ENCODE measurements at regions not wholly inside any gene's neighbourhood (a gene's known extent, or its start where the extent isn't known, plus 50 kb on each side); places are given as distances from the start of the nearest gene placed in this dataset.

DNA sequence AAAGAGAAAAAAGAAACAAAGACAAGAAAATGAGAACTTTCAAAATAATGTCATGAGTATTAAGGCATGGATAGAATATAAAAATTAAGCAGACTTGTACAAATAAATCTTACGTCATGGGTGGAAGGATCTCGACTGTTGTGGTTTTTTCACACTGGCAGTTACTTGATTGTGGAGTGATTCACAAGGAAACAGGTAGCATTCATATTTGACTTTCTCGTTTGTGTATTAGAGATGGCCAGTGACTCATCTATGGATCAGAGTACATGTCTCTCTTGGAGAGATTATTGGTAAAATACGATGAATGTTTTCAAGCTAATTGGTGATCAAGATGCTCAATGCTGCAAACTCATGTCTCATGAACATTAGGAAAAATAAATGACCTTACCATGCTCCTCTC lies 564.3 kb downstream of the GATA3 start:
- H3K27me3 ChIP-seq (ENCODE audit: insufficient read depth, low read length): no peaks in the 10 kb centered on the region
- H3K27ac ChIP-seq (ENCODE audit: low read depth, low read length): no peak overlapping the region
- peaks cover 9% of the 10 kb centered on the region for H3K4me1 Mint-ChIP-seq (ENCODE audit: low read depth, unreplicated experiment)
- H3K9ac ChIP-seq (ENCODE audit: low read length): no peak overlapping the region
- TF ChIP-seq, protein P1, sequence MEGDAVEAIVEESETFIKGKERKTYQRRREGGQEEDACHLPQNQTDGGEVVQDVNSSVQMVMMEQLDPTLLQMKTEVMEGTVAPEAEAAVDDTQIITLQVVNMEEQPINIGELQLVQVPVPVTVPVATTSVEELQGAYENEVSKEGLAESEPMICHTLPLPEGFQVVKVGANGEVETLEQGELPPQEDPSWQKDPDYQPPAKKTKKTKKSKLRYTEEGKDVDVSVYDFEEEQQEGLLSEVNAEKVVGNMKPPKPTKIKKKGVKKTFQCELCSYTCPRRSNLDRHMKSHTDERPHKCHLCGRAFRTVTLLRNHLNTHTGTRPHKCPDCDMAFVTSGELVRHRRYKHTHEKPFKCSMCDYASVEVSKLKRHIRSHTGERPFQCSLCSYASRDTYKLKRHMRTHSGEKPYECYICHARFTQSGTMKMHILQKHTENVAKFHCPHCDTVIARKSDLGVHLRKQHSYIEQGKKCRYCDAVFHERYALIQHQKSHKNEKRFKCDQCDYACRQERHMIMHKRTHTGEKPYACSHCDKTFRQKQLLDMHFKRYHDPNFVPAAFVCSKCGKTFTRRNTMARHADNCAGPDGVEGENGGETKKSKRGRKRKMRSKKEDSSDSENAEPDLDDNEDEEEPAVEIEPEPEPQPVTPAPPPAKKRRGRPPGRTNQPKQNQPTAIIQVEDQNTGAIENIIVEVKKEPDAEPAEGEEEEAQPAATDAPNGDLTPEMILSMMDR (IDR thresholded peaks at IDR 0.05; ENCODE audit: insufficient read depth, low read depth, low read length): no peak
- no peak for TF ChIP-seq EZH2 (IDR thresholded peaks at IDR 0.05; ENCODE audit: insufficient read depth, low read length)
- H3K36me3 Mint-ChIP-seq (ENCODE audit: low read depth, unreplicated experiment): no peaks in the 10 kb centered on the region
- no peaks in the 10 kb centered on the region for H3K4me1 ChIP-seq (ENCODE audit: insufficient read depth, low read length)
- H3K27ac Mint-ChIP-seq (ENCODE audit: unreplicated experiment): no peak overlapping the region
- DNase-seq (ENCODE audit: low read depth) (peak; percentile 6), FAIRE-seq (no peak)
- H2AFZ ChIP-seq (ENCODE audit: low read depth, low read length): no peak overlapping the region
- no peaks in the 10 kb centered on the region for H3K9me3 ChIP-seq (ENCODE audit: insufficient read depth, low read depth, low read length)
- no peak overlapping the region for H3K4me3 Mint-ChIP-seq (ENCODE audit: unreplicated experiment)
- H3K9me3 Mint-ChIP-seq (ENCODE audit: unreplicated experiment): peaks cover 2% of the 10 kb centered on the region
- no peaks in the 10 kb centered on the region for H4K20me1 ChIP-seq (ENCODE audit: insufficient read depth, low read length)
- no peaks in the 10 kb centered on the region for H3K36me3 ChIP-seq (ENCODE audit: insufficient read depth, low read length)
- no peak overlapping the region for H3K4me3 ChIP-seq (ENCODE audit: insufficient read depth, low read depth, low read length)
- H3K4me2 ChIP-seq (ENCODE audit: low read length): no peak overlapping the region
- no peaks in the 10 kb centered on the region for H3K79me2 ChIP-seq (ENCODE audit: insufficient read depth, low read length)
- H3K27me3 Mint-ChIP-seq (ENCODE audit: low read depth, unreplicated experiment): no peaks in the 10 kb centered on the region

DNA sequence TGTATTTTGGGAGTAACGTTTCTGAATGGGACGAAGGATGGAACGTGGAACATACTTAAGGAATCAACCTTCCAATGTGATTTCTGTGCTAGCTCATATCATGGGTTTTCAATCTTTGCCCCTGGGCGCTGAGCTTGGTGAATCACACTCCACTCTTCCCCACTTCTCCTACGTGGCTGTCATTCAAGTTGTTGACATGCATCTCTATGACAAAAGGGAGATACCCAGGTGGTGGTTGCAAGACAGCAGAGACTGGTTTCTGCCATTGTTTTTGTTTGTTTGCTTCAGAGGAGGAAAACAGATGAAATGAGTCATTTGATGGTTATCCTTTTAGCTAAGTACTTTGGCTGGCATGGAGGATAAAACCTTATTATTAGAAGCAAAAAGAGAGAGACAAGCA lies 573.9 kb downstream of the GATA3 start:
- no peaks in the 10 kb centered on the region for H3K4me1 Mint-ChIP-seq (ENCODE audit: low read depth, unreplicated experiment)
- H3K4me2 ChIP-seq (ENCODE audit: low read length): no peak overlapping the region
- no peaks in the 10 kb centered on the region for H3K79me2 ChIP-seq (ENCODE audit: insufficient read depth, low read length)
- no peaks in the 10 kb centered on the region for H3K4me1 ChIP-seq (ENCODE audit: insufficient read depth, low read length)
- no peaks in the 10 kb centered on the region for H4K20me1 ChIP-seq (ENCODE audit: insufficient read depth, low read length)
- no peaks in the 10 kb centered on the region for H3K9me3 ChIP-seq (ENCODE audit: insufficient read depth, low read depth, low read length)
- no peak overlapping the region for H3K4me3 ChIP-seq (ENCODE audit: insufficient read depth, low read depth, low read length)
- no peaks in the 10 kb centered on the region for H3K27me3 Mint-ChIP-seq (ENCODE audit: low read depth, unreplicated experiment)
- DNase-seq (ENCODE audit: low read depth) (no peak), FAIRE-seq (no peak)
- H3K9me3 Mint-ChIP-seq (ENCODE audit: unreplicated experiment): no peaks in the 10 kb centered on the region
- no peak overlapping the region for H3K27ac ChIP-seq (ENCODE audit: low read depth, low read length)
- H2AFZ ChIP-seq (ENCODE audit: low read depth, low read length): no peak overlapping the region
- TF ChIP-seq, protein P1 (IDR thresholded peaks at IDR 0.05; ENCODE audit: insufficient read depth, low read depth, low read length): no peak
- no peak for TF ChIP-seq EZH2 (IDR thresholded peaks at IDR 0.05; ENCODE audit: insufficient read depth, low read length)
- H3K36me3 ChIP-seq (ENCODE audit: insufficient read depth, low read length): no peaks in the 10 kb centered on the region
- no peaks in the 10 kb centered on the region for H3K36me3 Mint-ChIP-seq (ENCODE audit: low read depth, unreplicated experiment)
- H3K4me3 Mint-ChIP-seq (ENCODE audit: unreplicated experiment): no peak overlapping the region
- no peak overlapping the region for H3K9ac ChIP-seq (ENCODE audit: low read length)
- H3K27ac Mint-ChIP-seq (ENCODE audit: unreplicated experiment): no peak overlapping the region
- H3K27me3 ChIP-seq (ENCODE audit: insufficient read depth, low read length): no peaks in the 10 kb centered on the region

DNA sequence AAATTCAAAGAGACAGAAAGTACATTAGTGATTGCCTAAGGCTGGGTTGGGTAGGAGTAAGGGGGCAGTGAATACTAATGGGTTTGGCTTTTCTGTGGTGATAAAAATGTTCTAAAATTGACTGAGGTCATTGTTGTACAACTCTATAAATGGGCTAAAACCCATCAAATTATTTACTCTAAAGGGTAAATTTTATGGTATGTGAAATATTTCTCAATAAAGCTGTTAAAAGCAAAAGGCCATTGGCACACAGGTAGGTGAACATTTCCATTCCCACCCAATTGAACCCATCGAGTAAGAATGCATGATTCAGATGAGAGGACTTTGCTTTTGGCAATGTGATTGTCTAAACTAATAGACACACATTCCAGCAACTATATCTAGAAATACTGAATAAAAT lies 579.4 kb downstream of the GATA3 start:
- peaks cover 5% of the 10 kb centered on the region for H3K9me3 Mint-ChIP-seq (ENCODE audit: unreplicated experiment)
- H3K4me3 ChIP-seq (ENCODE audit: insufficient read depth, low read depth, low read length): no peak overlapping the region
- H3K4me1 ChIP-seq (ENCODE audit: insufficient read depth, low read length): no peaks in the 10 kb centered on the region
- H3K4me1 Mint-ChIP-seq (ENCODE audit: low read depth, unreplicated experiment): no peaks in the 10 kb centered on the region
- no peaks in the 10 kb centered on the region for H3K79me2 ChIP-seq (ENCODE audit: insufficient read depth, low read length)
- TF ChIP-seq, protein P1 (IDR thresholded peaks at IDR 0.05; ENCODE audit: insufficient read depth, low read depth, low read length): no peak
- TF ChIP-seq EZH2 (IDR thresholded peaks at IDR 0.05; ENCODE audit: insufficient read depth, low read length): no peak
- no peak overlapping the region for H3K4me3 Mint-ChIP-seq (ENCODE audit: unreplicated experiment)
- no peaks in the 10 kb centered on the region for H4K20me1 ChIP-seq (ENCODE audit: insufficient read depth, low read length)
- no peak overlapping the region for H2AFZ ChIP-seq (ENCODE audit: low read depth, low read length)
- no peak overlapping the region for H3K27ac Mint-ChIP-seq (ENCODE audit: unreplicated experiment)
- H3K4me2 ChIP-seq (ENCODE audit: low read length): no peak overlapping the region
- no peaks in the 10 kb centered on the region for H3K36me3 ChIP-seq (ENCODE audit: insufficient read depth, low read length)
- DNase-seq (ENCODE audit: low read depth): no peak
- H3K27me3 ChIP-seq (ENCODE audit: insufficient read depth, low read length): no peaks in the 10 kb centered on the region
- H3K27me3 Mint-ChIP-seq (ENCODE audit: low read depth, unreplicated experiment): no peaks in the 10 kb centered on the region
- no peak overlapping the region for H3K27ac ChIP-seq (ENCODE audit: low read depth, low read length)
- no peak for FAIRE-seq
- no peaks in the 10 kb centered on the region for H3K36me3 Mint-ChIP-seq (ENCODE audit: low read depth, unreplicated experiment)
- no peak overlapping the region for H3K9ac ChIP-seq (ENCODE audit: low read length)
- no peaks in the 10 kb centered on the region for H3K9me3 ChIP-seq (ENCODE audit: insufficient read depth, low read depth, low read length)
